RWPE1 (cell line): ENCODE measurements at regions not wholly inside any gene's neighbourhood (a gene's known extent, or its start where the extent isn't known, plus 50 kb on each side); places are given as distances from the start of the nearest gene placed in this dataset.
A peak's percentile ranks its signal among the peaks of the same experiment; 100 is the strongest.

Experiments
- CTCF ChIA-PET: fragments of 350-600 bp; sonication (Branson Sonifier 250); formaldehyde crosslinking; extraction: SDS; loops from one replicate; lab custom pipeline; 2021; lab: Yijun Ruan, JAX
- POLR2A ChIA-PET: fragments of 400-600 bp; formaldehyde crosslinking; extraction: SDS; loops from one replicate; lab custom pipeline; 2020; ENCODE audit warnings: antibody characterized with exemption; ENCODE audit not compliant: low non-redundant PET; lab: Yijun Ruan, JAX
- DNase-seq: peaks from one replicate; pipeline ENCODE4 v3.0.0; 2012; ENCODE audit warnings: low spot score
- H3K27ac ChIP-seq: fragments of 450-650 bp; 2 replicates; pipeline ENCODE4 v1.5.1; 2017
- CTCF ChIP-seq: fragments of 450-650 bp; conservative IDR thresholded peaks from 2 replicates; pipeline ENCODE4 v1.5.1; 2017; ENCODE audit warnings: low read depth, mild to moderate bottlenecking

DNA sequence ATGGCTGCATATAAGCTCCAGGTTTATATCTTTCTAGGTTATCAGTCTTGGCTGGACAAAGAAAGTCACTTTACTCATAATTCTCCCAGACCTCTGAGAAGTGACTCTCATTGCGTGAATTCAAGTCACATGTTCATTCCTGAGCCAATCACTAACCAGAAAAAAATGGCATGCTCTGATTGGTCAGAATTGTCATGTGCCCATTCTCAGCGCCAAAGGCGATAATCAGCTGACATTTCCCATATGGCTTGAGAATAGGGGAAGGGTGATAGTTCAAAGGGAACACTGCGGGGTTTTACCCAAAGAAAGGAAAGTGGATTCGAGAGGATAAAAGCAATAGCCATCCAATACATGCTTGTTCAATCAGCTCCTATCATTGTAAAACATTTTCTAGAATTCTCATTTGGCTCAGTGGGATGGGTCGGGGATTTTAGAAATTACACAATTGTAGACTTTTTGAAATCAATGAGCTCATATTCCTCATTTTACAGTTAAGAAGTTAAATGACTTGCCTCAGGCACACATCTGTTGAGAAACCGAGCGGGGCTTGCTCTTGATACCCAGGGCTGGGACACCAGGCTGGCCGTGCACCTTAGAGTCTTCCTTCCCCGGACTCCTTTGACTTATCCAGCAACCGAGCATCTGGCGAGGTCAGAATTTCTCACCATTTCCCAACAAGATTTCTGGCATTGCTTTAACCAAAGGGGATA, 454.0 kb upstream of the TBX3 start:
- ChIA-PET POLR2A (no interaction called here), CTCF (interaction anchor here (0.7 kb wide), 1 partner anchor 35 kb away, joined by 3 read pairs; no protein-coding TSS in a partner anchor)
- no peak for TF ChIP-seq CTCF
- no peak overlapping the region for H3K27ac ChIP-seq
- DNase-seq: no peak

DNA sequence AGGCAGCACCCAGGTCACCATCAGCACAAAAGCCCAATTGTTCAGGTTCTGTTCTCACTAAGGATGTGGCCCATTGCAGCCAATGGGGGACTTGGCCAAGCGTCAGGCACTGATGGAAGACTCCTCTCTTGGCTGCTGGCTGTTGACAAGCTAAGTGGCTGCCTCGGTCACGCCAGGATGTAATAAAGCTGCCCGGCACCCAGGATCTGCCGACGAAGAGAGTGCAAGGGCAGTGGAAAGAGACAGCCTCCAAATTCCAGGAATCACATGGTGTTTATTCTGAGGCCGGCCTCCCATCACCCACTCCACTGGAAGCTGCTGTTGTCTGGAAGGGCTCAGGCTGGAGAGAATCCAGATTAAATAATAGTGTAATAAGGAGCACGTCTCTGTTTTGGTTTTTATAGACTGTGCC, 451.8 kb upstream of the TBX3 start:
- CTCF ChIA-PET: no interaction called here
- H3K27ac ChIP-seq: no peak overlapping the region
- no peak for TF ChIP-seq CTCF
- no peak for DNase-seq
- POLR2A ChIA-PET: no interaction called here

- no peak overlapping the region for H3K27ac ChIP-seq
- no peak for DNase-seq
- TF ChIP-seq CTCF: no peak
- POLR2A ChIA-PET: no interaction called here
- CTCF ChIA-PET: no interaction called here
Measured at GRCh38 chr12:115134298-115134697, 450.3 kb upstream of the TBX3 start.

- DNase-seq: no peak
- no peak overlapping the region for H3K27ac ChIP-seq
- ChIA-PET CTCF (no interaction called here), POLR2A (no interaction called here)
- no peak for TF ChIP-seq CTCF
Measured at GRCh38 chr12:115132905-115133304, 448.9 kb upstream of the TBX3 start.

DNA sequence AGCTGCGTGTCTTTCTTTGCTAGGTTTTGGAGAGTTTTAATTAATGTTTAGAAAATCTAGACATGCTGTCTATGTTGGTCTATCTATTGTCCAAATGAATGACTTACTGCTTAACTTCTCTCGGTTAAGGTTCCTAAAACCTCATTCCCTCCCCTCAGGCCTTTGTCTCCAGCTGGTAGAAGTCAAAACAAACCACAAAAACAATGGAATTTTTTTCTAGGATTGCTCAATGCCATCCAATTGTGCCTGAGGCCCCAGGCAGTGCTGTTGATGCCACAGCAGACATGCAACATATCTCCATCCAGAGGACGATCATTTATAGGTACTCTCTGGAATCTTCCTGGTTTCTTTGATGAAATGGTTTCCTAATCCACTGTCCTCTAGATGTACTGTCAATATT, 448.2 kb upstream of the TBX3 start:
- ChIA-PET POLR2A (no interaction called here), CTCF (no interaction called here)
- TF ChIP-seq CTCF: no peak
- DNase-seq: peak; percentile 8
- no peak overlapping the region for H3K27ac ChIP-seq

DNA sequence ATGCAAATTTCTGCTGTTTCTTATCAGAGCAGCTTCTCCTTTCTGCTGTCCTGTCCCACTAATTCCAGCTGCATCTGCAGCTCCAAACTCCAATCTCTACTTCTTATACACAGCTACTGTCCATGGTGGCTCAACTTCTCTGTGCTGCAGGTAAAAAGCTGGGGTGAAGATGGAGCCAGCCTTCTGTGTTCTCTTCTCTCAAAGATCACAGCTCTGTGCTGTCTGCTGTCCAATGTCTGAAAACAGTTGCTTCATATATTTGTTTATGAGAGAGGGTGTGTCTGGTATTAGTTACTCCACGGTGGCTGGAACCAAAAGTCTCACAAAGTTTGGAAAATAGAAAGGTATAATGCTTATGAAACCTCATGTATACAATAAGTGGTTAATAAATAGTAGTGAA, 445.8 kb upstream of the TBX3 start:
- no peak for DNase-seq
- no peak for TF ChIP-seq CTCF
- ChIA-PET POLR2A (no interaction called here), CTCF (interaction anchor here (0.6 kb wide), 2 partner anchors 55 to 306 kb away, joined by 3 to 4 read pairs; no protein-coding TSS in a partner anchor)
- no peak overlapping the region for H3K27ac ChIP-seq
